Gastroesophageal sphincter (tissue), 3 donors: ENCODE measurements at regions not wholly inside any gene's neighbourhood (a gene's known extent, or its start where the extent isn't known, plus 50 kb on each side); places are given as distances from the start of the nearest gene placed in this dataset.

Experiments
- CTCF ChIP-seq, 4 experiments: fragments of 200-600 bp in 2 of 4; fragments of 450-650 bp in 2 of 4; sonication (generic) in 1 of 4; IDR thresholded peaks; one replicate each; pipeline ENCODE4 v1.5.1; 2017 to 2019; ENCODE audit warnings: antibody characterized with exemption in 4 of 4, mild to moderate bottlenecking in 2 of 4, moderate library complexity in 2 of 4
- POLR2AphosphoS5 ChIP-seq: sonication (generic); formaldehyde crosslinking; IDR thresholded peaks from one replicate; pipeline ENCODE4 v1.6.1; 2017; ENCODE audit warnings: antibody characterized with exemption

- no peak for TF ChIP-seq CTCF (IDR thresholded peaks at IDR 0.05)
- TF ChIP-seq POLR2AphosphoS5: no peak
These were observed 1791.6 kb downstream of the SUCLG1 start for GRCh38 chr2:82667491-82667890.
